Mesenchymal stem cell (in vitro differentiated cells and primary cell): ENCODE measurements at regions not wholly inside any gene's neighbourhood (a gene's known extent, or its start where the extent isn't known, plus 50 kb on each side); places are given as distances from the start of the nearest gene placed in this dataset.

Experiments
- DNase-seq: peaks from one replicate; pipeline ENCODE4 v3.0.0-alpha.2; 2013
- H2AFZ ChIP-seq: one replicate; pipeline ENCODE4 v1.6.1; 2013; ENCODE audit warnings: low read depth, mild to moderate bottlenecking, control low read depth, inconsistent platforms, low read length, moderate library complexity
- H2AK5ac ChIP-seq: 2 replicates; pipeline ENCODE4 v1.6.1; 2013; ENCODE audit warnings: low read length, moderate library complexity, mild to moderate bottlenecking, inconsistent platforms; ENCODE audit not compliant: severe bottlenecking
- H2BK120ac ChIP-seq: one replicate; pipeline ENCODE4 v1.6.1; 2013; ENCODE audit warnings: low read depth, mild to moderate bottlenecking, inconsistent platforms, low read length, moderate library complexity
- H2BK12ac ChIP-seq, 2 experiments: one replicate each; pipeline ENCODE4 v1.6.1; 2013; ENCODE audit warnings: inconsistent platforms in 2 of 2, low read length in 2 of 2, mild to moderate bottlenecking in 2 of 2, moderate library complexity in 2 of 2, control low read depth in 1 of 2
- H2BK15ac ChIP-seq: one replicate; pipeline ENCODE4 v1.6.1; 2013; ENCODE audit warnings: mild to moderate bottlenecking, low read depth, inconsistent platforms; ENCODE audit not compliant: poor library complexity, severe bottlenecking
- H2BK5ac ChIP-seq: 2 replicates; pipeline ENCODE4 v1.6.1; 2013; ENCODE audit warnings: low read depth, mild to moderate bottlenecking, low read length, control low read depth, inconsistent platforms; ENCODE audit not compliant: poor library complexity, severe bottlenecking
- H3K14ac ChIP-seq, 2 experiments: one replicate each; pipeline ENCODE4 v1.6.1; 2013; ENCODE audit warnings: inconsistent platforms in 2 of 2, low read length in 2 of 2, control low read depth in 1 of 2, mild to moderate bottlenecking in 1 of 2, moderate library complexity in 1 of 2
- H3K18ac ChIP-seq, 2 experiments: one replicate each; pipeline ENCODE4 v1.6.1; 2013; ENCODE audit warnings: inconsistent platforms in 2 of 2, low read length in 2 of 2, control low read depth in 1 of 2, low read depth in 1 of 2, mild to moderate bottlenecking in 1 of 2
- H3K23ac ChIP-seq, 2 experiments: one replicate each; pipeline ENCODE4 v1.6.1; 2013; ENCODE audit warnings: inconsistent platforms in 2 of 2, low read length in 2 of 2, mild to moderate bottlenecking in 2 of 2, moderate library complexity in 2 of 2, control low read depth in 1 of 2
- H3K27ac ChIP-seq: 2 replicates; pipeline ENCODE4 v1.5.1; 2013; ENCODE audit warnings: mild to moderate bottlenecking, moderate library complexity, low read length, control low read depth, inconsistent platforms; ENCODE audit not compliant: poor library complexity, severe bottlenecking
- H3K27me3 ChIP-seq, 2 experiments: 2 replicates each; pipeline versions ENCODE4 v1.6.1 to v1.7.0; 2013; ENCODE audit warnings: low read length in 2 of 2, mild to moderate bottlenecking in 2 of 2, moderate library complexity in 2 of 2, control low read depth in 1 of 2, inconsistent platforms in 1 of 2; ENCODE audit not compliant: control insufficient read depth in 1 of 2, insufficient read depth in 1 of 2
- H3K36me3 ChIP-seq, 2 experiments: 2 replicates each; pipeline versions ENCODE4 v1.6.1 to v1.7.0; 2013; ENCODE audit warnings: low read length in 2 of 2, control low read depth in 1 of 2, inconsistent platforms in 1 of 2, low read depth in 1 of 2, mild to moderate bottlenecking in 1 of 2; ENCODE audit not compliant: insufficient read depth in 2 of 2, control insufficient read depth in 1 of 2
- H3K4ac ChIP-seq, 2 experiments: one replicate each; pipeline ENCODE4 v1.6.1; 2013; ENCODE audit warnings: inconsistent platforms in 2 of 2, low read length in 2 of 2, mild to moderate bottlenecking in 2 of 2, moderate library complexity in 2 of 2, control low read depth in 1 of 2, low read depth in 1 of 2
- H3K4me1 ChIP-seq: 2 replicates; pipeline ENCODE4 v1.6.1; 2013; ENCODE audit warnings: low read depth, low read length, control low read depth; ENCODE audit not compliant: control insufficient read depth, insufficient read depth
- H3K4me2 ChIP-seq: 2 replicates; pipeline ENCODE4 v1.6.1; 2013; ENCODE audit warnings: low read length, mild to moderate bottlenecking, inconsistent platforms; ENCODE audit not compliant: poor library complexity, severe bottlenecking
- H3K4me3 ChIP-seq, 2 experiments: 2 replicates each; pipeline versions ENCODE4 v1.5.1 to v1.7.0; 2013; ENCODE audit warnings: low read length in 2 of 2, mild to moderate bottlenecking in 2 of 2, control low read depth in 1 of 2, low read depth in 1 of 2; ENCODE audit not compliant: insufficient read depth in 1 of 2
- H3K79me1 ChIP-seq: replicated peaks from 2 replicates; pipeline ENCODE4 v1.6.1; 2013; ENCODE audit warnings: mild to moderate bottlenecking, control low read depth, low read length, inconsistent platforms; ENCODE audit not compliant: poor library complexity, severe bottlenecking
- H3K9ac ChIP-seq: 2 replicates; pipeline ENCODE4 v1.7.0; 2013; ENCODE audit warnings: mild to moderate bottlenecking, low read length, moderate library complexity
- H3K9me3 ChIP-seq: 2 replicates; pipeline ENCODE4 v1.7.0; 2013; ENCODE audit warnings: mild to moderate bottlenecking, low read length; ENCODE audit not compliant: control insufficient read depth
- H4K8ac ChIP-seq: one replicate; pipeline ENCODE4 v1.6.1; 2013; ENCODE audit warnings: inconsistent platforms, mild to moderate bottlenecking, low read length, moderate library complexity
- H4K91ac ChIP-seq: one replicate; pipeline ENCODE4 v1.6.1; 2013; ENCODE audit warnings: mild to moderate bottlenecking, low read length, inconsistent platforms
- WGBS: methylation state at CpG from one replicate; pipeline ENCODE4 v1.1.7; 2013; ENCODE audit warnings: mixed read lengths; 5-methylcytosine and 5-hydroxymethylcytosine counted together

DNA sequence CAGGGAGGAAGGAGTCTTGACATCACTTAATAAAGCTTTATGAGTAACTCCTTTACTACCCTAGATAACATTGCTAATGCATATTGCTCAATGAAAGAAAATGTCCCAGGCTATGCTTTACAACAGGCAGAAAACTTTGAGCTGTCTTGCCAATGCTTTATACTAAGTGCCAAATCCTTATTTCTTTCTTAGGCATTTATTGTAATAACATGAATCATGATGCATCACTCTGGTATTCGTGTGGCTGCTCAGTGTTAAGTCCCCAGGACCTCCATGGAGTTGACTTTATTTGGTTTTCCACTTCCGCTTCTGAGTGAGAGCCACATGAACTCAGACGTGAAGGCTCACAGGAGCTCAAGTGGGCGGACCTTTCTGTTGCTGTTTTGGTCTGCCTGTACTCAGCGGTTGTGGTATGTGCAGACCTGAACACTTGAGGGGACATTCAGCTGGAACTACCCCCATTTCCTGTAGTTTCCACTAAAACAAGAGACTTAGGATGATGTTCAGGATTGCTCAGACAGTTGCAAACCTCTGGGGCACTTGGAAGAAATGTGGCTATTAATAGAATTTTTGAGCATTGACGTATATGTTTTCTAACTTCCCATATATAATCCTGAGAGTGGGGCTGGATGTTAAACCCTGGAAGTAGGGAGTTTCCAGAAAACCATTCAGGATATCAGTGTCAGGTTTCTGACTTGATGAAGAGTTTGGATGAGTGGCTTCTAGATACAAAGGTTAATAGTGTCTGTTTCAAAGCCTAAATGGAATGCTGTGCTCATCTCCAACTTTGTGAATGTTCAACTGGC lies 258.6 kb downstream of the MSRB3 start:
- no peaks in the 10 kb centered on the region for H3K36me3 ChIP-seq
- H3K18ac ChIP-seq, result peak overlapping the region in 1 of 2 experiments; percentile 12
- H2BK5ac ChIP-seq, result peak overlapping the region; percentile 93
- H3K4me3 ChIP-seq, result no peak overlapping the region
- WGBS, result 0% methylated on average over 5 of the region's 6 CpGs
- no peak overlapping the region for H2BK120ac ChIP-seq
- peak overlapping the region; percentile 84 for H2AK5ac ChIP-seq
- no peak overlapping the region for H2BK12ac ChIP-seq
- H3K9me3 ChIP-seq, result peaks cover 46% of the 10 kb centered on the region
- H3K4ac ChIP-seq, result peak overlapping the region; percentile 29 to 84
- H4K8ac ChIP-seq, result no peak overlapping the region
- peak; percentile 100 for DNase-seq
- H3K27ac ChIP-seq, result peak overlapping the region; percentile 97
- no peak overlapping the region for H3K4me2 ChIP-seq
- no peak overlapping the region for H3K23ac ChIP-seq
- H2BK15ac ChIP-seq, result no peak overlapping the region
- H3K27me3 ChIP-seq, result no peaks in the 10 kb centered on the region
- no peak overlapping the region for H3K14ac ChIP-seq
- peaks cover 18% of the 10 kb centered on the region for H3K4me1 ChIP-seq
- H3K9ac ChIP-seq, result peak overlapping the region; percentile 56
- H3K79me1 ChIP-seq, result no peaks in the 10 kb centered on the region
- H4K91ac ChIP-seq, result no peak overlapping the region
- H2AFZ ChIP-seq, result no peak overlapping the region

DNA sequence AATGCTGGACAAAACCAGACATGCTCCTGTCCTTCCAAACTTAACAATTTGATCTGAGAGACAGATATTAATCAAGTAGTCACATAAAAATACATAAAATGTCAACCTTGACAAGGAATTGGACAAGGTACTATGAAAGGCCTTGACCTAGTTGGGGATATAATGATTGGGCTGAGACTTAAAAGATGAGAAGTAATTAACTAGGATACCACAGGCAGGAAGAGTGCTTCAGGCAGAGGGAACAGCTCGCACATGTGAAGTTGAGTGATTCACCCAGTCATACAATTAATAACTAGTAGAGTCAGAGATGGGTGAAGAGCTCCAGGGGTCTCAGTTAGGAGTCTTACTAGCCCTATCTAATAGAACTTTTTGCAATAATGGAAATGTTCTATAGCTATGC lies 259.5 kb downstream of the MSRB3 start:
- no CpG with 5 or more reads among the region's 1 CpG for WGBS
- Histone ChIP-seq H3K4me1 (peaks cover 14% of the 10 kb centered on the region), H3K18ac (peak overlapping the region; percentile 12 to 56), H2AK5ac (peak overlapping the region; percentile 57), H3K14ac (no peak overlapping the region), H3K23ac (no peak overlapping the region), H2BK15ac (no peak overlapping the region), H4K8ac (peak overlapping the region; percentile 20), H3K9me3 (peaks cover 54% of the 10 kb centered on the region), H2AFZ (no peak overlapping the region), H3K27ac (peak overlapping the region; percentile 97), H4K91ac (peak overlapping the region; percentile 22), H3K4me3 (no peak overlapping the region), H3K4ac (peak overlapping the region in 1 of 2 experiments; percentile 84), H3K79me1 (no peaks in the 10 kb centered on the region), H3K27me3 (no peaks in the 10 kb centered on the region), H3K4me2 (no peak overlapping the region), H2BK120ac (no peak overlapping the region), H3K9ac (peak overlapping the region; percentile 56), H2BK12ac (peak overlapping the region in 1 of 2 experiments; percentile 97), H3K36me3 (no peaks in the 10 kb centered on the region), H2BK5ac (peak overlapping the region; percentile 60)
- no peak for DNase-seq

DNA sequence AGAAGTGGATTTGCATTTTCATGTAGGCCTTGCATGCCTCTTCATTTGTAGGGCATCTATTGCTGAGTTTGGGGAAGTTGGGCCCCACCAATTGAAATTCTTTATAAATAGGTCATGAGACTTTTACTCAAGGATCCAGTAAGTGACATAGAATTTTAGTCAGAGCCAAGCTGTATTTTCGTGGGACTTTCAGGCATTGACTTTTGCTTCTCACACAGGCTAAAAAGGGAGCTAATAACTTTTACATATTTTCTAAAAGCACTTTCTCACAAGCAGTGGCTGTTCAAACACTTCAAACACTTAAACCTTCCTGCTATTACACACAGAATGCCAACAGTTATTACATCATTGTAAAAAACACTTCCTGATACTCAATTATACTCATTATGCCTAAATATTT lies 260.5 kb downstream of the MSRB3 start:
- Histone ChIP-seq H3K4me3 (no peak overlapping the region), H3K36me3 (no peaks in the 10 kb centered on the region), H3K14ac (no peak overlapping the region), H2BK15ac (no peak overlapping the region), H3K79me1 (no peaks in the 10 kb centered on the region), H3K27ac (peak overlapping the region; percentile 97), H2BK12ac (no peak overlapping the region), H3K4ac (no peak overlapping the region), H2AK5ac (no peak overlapping the region), H2AFZ (no peak overlapping the region), H3K4me1 (peaks cover 10% of the 10 kb centered on the region), H3K27me3 (no peaks in the 10 kb centered on the region), H2BK5ac (no peak overlapping the region), H3K9ac (no peak overlapping the region), H4K8ac (no peak overlapping the region), H3K18ac (no peak overlapping the region), H3K23ac (no peak overlapping the region), H3K9me3 (peaks cover 65% of the 10 kb centered on the region), H3K4me2 (no peak overlapping the region), H4K91ac (no peak overlapping the region), H2BK120ac (no peak overlapping the region)
- no peak for DNase-seq
- 94% methylated on average over 1 of the region's 1 CpG for WGBS

DNA sequence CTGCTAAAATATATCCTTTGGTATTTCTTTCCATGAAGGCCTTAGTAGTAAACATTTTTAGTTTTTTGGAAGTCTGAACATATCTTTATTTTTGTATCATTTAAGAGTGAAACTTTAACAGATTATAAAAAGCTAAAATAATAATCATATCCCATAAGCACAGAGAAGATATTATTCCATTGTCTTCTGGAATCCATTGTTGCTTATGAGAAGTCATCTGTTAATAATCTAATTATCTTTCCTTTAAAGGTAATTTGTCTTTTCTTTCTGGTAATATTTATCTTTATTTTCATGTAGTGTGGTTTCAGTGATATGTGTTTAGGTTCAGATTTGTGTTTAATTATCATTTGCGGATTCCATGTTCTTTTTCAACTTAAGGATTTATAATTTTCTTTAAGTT lies 261.7 kb downstream of the MSRB3 start:
- Histone ChIP-seq H3K27ac (no peak overlapping the region), H3K9me3 (peaks cover 71% of the 10 kb centered on the region), H3K4ac (no peak overlapping the region)

More for the DNA sequence above, 261.7 kb downstream of the MSRB3 start:
- no peak overlapping the region for H2BK120ac ChIP-seq
- no peaks in the 10 kb centered on the region for H3K36me3 ChIP-seq
- no CpG with 5 or more reads among the region's 1 CpG for WGBS
- no peak overlapping the region for H2BK5ac ChIP-seq
- H3K18ac ChIP-seq, result no peak overlapping the region
- H3K14ac ChIP-seq, result no peak overlapping the region
- no peak overlapping the region for H3K9ac ChIP-seq
- no peak overlapping the region for H2AFZ ChIP-seq
- no peak overlapping the region for H2BK12ac ChIP-seq
- H4K91ac ChIP-seq, result no peak overlapping the region
- H3K4me3 ChIP-seq, result no peak overlapping the region
- no peaks in the 10 kb centered on the region for H3K27me3 ChIP-seq
- no peaks in the 10 kb centered on the region for H3K79me1 ChIP-seq
- peaks cover 8% of the 10 kb centered on the region for H3K4me1 ChIP-seq
- H2AK5ac ChIP-seq, result no peak overlapping the region
- no peak overlapping the region for H3K4me2 ChIP-seq
- H4K8ac ChIP-seq, result no peak overlapping the region
- no peak overlapping the region for H3K23ac ChIP-seq
- no peak for DNase-seq
- no peak overlapping the region for H2BK15ac ChIP-seq
